AG04450 (cell line): ENCODE measurements at regions not wholly inside any gene's neighbourhood (a gene's known extent, or its start where the extent isn't known, plus 50 kb on each side); places are given as distances from the start of the nearest gene placed in this dataset.

Experiments
- CTCF ChIA-PET: fragments of 300-600, 350-600 bp; formaldehyde crosslinking; extraction: SDS; loops from one replicate; lab custom pipeline; 2022; ENCODE audit warnings: antibody characterized with exemption, inconsistent platforms; lab: Charles Lee
- POLR2A ChIA-PET: fragments of 350-600 bp; formaldehyde crosslinking; extraction: SDS; loops from one replicate; lab custom pipeline; 2021; ENCODE audit warnings: antibody characterized with exemption, inconsistent platforms; lab: Yijun Ruan, JAX
- DNase-seq: peaks from one replicate; pipeline ENCODE4 v3.0.0-alpha.2; 2011; ENCODE audit warnings: low read depth, low spot score
- H3K27ac ChIP-seq: one replicate; pipeline ENCODE4 v1.5.1; 2012; ENCODE audit warnings: low read depth, low read length, control low read depth
- H3K27me3 ChIP-seq: one replicate; pipeline ENCODE4 v1.6.0; 2012; ENCODE audit warnings: low read length; ENCODE audit not compliant: control insufficient read depth, insufficient read depth
- H3K4me3 ChIP-seq: 2 replicates; pipeline ENCODE4 v1.5.1; 2011; ENCODE audit warnings: mild to moderate bottlenecking, low read depth, low read length, control low read depth
- H3K9me3 ChIP-seq: 2 replicates; pipeline ENCODE4 v1.5.1; 2012; ENCODE audit warnings: low read length; ENCODE audit not compliant: control insufficient read depth, insufficient read depth
- CTCF ChIP-seq: IDR thresholded peaks from 2 replicates; pipeline ENCODE4 v1.5.1; 2011; ENCODE audit warnings: low read depth, low read length, control low read depth, inconsistent platforms

GRCh38 chr16:85986931-85987749, 88.2 kb downstream of the IRF8 start:
- peaks cover 71% of the 10 kb centered on the region for H3K27me3 ChIP-seq
- no peaks in the 10 kb centered on the region; the same call in 1 of the 2 replicates for H3K9me3 ChIP-seq
- H3K27ac ChIP-seq = no peak overlapping the region
- H3K4me3 ChIP-seq = no peak overlapping the region
- POLR2A ChIA-PET = no interaction called here
- CTCF ChIA-PET = interaction anchor here (0.6 to 10.1 kb wide), 7 partner anchors 10 to 1102 kb away, joined by 3 to 158 read pairs (median 4); no protein-coding TSS in a partner anchor
- TF ChIP-seq CTCF = peak; percentile 25
- no peak for DNase-seq

- no peak for DNase-seq
- Histone ChIP-seq H3K27me3 (peaks cover 74% of the 10 kb centered on the region), H3K27ac (no peak overlapping the region), H3K4me3 (no peak overlapping the region), H3K9me3 (no peaks in the 10 kb centered on the region; the same call in 1 of the 2 replicates)
- ChIA-PET CTCF (interaction anchor here (0.6 to 10.1 kb wide), 7 partner anchors 9 to 1101 kb away, joined by 3 to 158 read pairs (median 4); no protein-coding TSS in a partner anchor), POLR2A (no interaction called here)
- TF ChIP-seq CTCF = no peak
These were observed 88.8 kb downstream of the IRF8 start for GRCh38 chr16:85987750-85988078.

DNA sequence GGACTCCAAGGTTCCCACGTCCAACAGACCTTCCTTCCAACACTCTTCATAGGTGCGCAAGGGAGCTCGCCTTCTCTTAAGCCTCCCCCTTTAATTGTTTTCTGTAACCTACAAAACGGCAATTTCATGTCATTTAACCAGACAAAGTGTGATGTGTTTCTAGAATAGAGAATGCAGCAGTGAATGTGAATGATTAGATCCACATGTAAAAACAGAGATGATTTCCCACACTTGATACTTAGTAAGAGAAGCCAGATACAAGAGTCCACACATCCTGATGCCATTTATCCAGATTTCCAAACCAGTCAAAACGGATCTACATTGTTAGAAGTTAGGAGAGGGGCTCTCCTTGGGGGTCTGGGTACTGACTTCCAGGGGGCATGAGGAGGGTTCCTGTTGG, 89.3 kb downstream of the IRF8 start:
- Histone ChIP-seq H3K27ac (no peak overlapping the region), H3K9me3 (no peaks in the 10 kb centered on the region; the same call in 1 of the 2 replicates), H3K27me3 (peaks cover 72% of the 10 kb centered on the region), H3K4me3 (no peak overlapping the region)
- no peak for DNase-seq
- ChIA-PET POLR2A (no interaction called here), CTCF (interaction anchor here (1.0 to 10.1 kb wide), 3 partner anchors 28 to 168 kb away, joined by 4 to 158 read pairs (median 6); no protein-coding TSS in a partner anchor)
- TF ChIP-seq CTCF = no peak

GRCh38 chr16:85988723-85989313, 89.9 kb downstream of the IRF8 start:
- H3K27ac ChIP-seq = no peak overlapping the region
- POLR2A ChIA-PET = no interaction called here
- H3K4me3 ChIP-seq = no peak overlapping the region
- CTCF ChIA-PET = interaction anchor here (1.0 to 10.1 kb wide), 2 partner anchors 27 to 169 kb away, joined by 4 to 158 read pairs; no protein-coding TSS in a partner anchor
- peaks cover 72% of the 10 kb centered on the region for H3K27me3 ChIP-seq
- DNase-seq = no peak
- no peaks in the 10 kb centered on the region for H3K9me3 ChIP-seq
- TF ChIP-seq CTCF = no peak

DNA sequence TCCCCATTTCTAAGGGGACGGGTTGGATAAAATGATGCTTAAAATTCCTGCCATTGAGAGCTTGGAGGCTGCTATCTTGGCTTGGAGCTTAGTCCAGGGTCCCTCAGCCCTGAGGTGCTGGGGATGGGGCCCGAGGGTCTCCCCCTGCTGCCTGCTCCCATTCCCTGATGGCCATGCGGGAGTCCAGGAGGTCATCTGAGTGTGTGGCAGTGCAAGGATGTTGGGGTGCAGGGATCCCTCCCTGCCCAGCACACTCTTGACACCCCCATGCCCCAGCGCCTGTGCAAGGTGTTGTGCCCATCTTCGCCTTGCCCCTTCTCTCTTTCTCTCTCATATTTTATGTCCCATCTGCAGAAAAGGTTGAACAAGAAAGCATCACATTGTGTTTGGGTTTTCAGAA, 90.4 kb downstream of the IRF8 start:
- Histone ChIP-seq H3K4me3 (no peak overlapping the region), H3K27ac (no peak overlapping the region), H3K9me3 (no peaks in the 10 kb centered on the region), H3K27me3 (peaks cover 67% of the 10 kb centered on the region)
- ChIA-PET CTCF (interaction anchor here (10.1 kb wide), 1 partner anchor 169 kb away, joined by 158 read pairs; no protein-coding TSS in a partner anchor), POLR2A (no interaction called here)
- TF ChIP-seq CTCF = no peak
- no peak for DNase-seq
